Esophagus muscularis mucosa (tissue), 4 donors: ENCODE measurements at regions not wholly inside any gene's neighbourhood (a gene's known extent, or its start where the extent isn't known, plus 50 kb on each side); places are given as distances from the start of the nearest gene placed in this dataset.

Source experiments
- DNase-seq: peaks from one replicate; pipeline ENCODE4 v3.0.0-alpha.2; 2017; ENCODE audit errors: extremely low spot score
- H3K27ac ChIP-seq, 4 donors: fragments of 200-600 bp; sonication (generic); replicated peaks in 1 of 4; 1 replicate in 3 of 4; 2 replicates in 1 of 4; pipeline ENCODE4 v1.5.1; 2016 to 2019; ENCODE audit warnings: mild to moderate bottlenecking in 1 of 4
- H3K27me3 ChIP-seq, 4 donors: fragments of 200-600 bp; sonication (generic); one replicate each; pipeline versions ENCODE4 v1.5.1 to v1.6.0; 2016 to 2019
- H3K36me3 ChIP-seq, 4 donors: fragments of 200-600 bp; sonication (generic); one replicate each; pipeline ENCODE4 v1.5.1; 2016 to 2019
- H3K4me1 ChIP-seq, 4 donors: fragments of 200-600 bp; sonication (generic); one replicate each; pipeline ENCODE4 v1.5.1; 2016 to 2019
- H3K4me3 ChIP-seq, 4 donors: fragments of 200-600 bp; sonication (generic); 1 replicate in 2 of 4; 2 replicates in 2 of 4; pipeline ENCODE4 v1.5.1; 2016 to 2019; ENCODE audit warnings: mild to moderate bottlenecking in 4 of 4, moderate library complexity in 1 of 4
- H3K9me3 ChIP-seq, 4 donors: fragments of 200-600 bp; sonication (generic); 1 replicate in 3 of 4; 2 replicates in 1 of 4; pipeline ENCODE4 v1.5.1; 2016 to 2019
- EP300 ChIP-seq: sonication (generic); formaldehyde crosslinking; IDR thresholded peaks from one replicate; pipeline ENCODE4 v1.6.1; 2017; ENCODE audit warnings: antibody characterized with exemption
- POLR2A ChIP-seq: fragments of 450-650 bp; IDR thresholded peaks from one replicate; pipeline ENCODE4 v1.6.1; 2017; ENCODE audit warnings: antibody characterized with exemption, moderate library complexity, mild to moderate bottlenecking, low read depth
- POLR2AphosphoS5 ChIP-seq, 2 donors: sonication (generic); formaldehyde crosslinking; IDR thresholded peaks; one replicate each; pipeline ENCODE4 v1.6.1; 2017; ENCODE audit warnings: antibody characterized with exemption in 2 of 2
- WGBS: methylation state at CpG from one replicate; pipeline ENCODE4 v1.1.5; 2018; 5-methylcytosine and 5-hydroxymethylcytosine counted together
- intact Hi-C: fragments of 100-400 bp; cut with DNase I; formaldehyde crosslinking; loops from one replicate; pipeline ENCODE4 v1.15.1; 2023
- TF ChIP-seq, protein P1 (sequence below), 3 experiments: fragments of 200-600 bp in 2 of 3; fragments of 450-650 bp in 1 of 3; sonication (generic) in 2 of 3; IDR thresholded peaks; one replicate each; pipeline ENCODE4 v1.5.1; 2017 to 2019; ENCODE audit warnings: antibody characterized with exemption in 3 of 3, mild to moderate bottlenecking in 2 of 3, moderate library complexity in 1 of 3

DNA sequence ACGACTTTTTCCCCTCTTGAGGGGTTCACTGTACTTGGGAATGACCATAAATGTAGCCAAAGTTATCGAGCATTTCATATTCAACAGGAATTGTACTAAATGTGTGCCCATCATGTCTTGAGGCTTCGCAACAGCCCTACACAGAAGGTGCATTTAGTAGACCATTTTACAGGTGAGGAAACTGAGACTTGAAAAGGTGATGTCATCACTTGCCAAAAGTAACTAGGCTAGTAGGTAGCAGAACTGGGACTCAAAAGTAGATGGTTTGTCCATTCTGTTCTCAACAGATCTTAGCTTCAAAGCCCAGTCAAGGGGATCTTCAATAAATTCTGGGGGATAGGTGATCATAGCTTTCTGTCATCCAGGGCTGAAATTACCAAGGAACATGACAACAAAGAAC is 782.2 kb downstream of the MED13L start:
- WGBS: 91% methylated on average over 3 of the region's 3 CpGs
- Histone ChIP-seq H3K4me1 (no peaks in the 10 kb centered on the region), H3K36me3 (no peaks in the 10 kb centered on the region), H3K4me3 (no peak overlapping the region), H3K27me3 (peaks cover 0 to 8% (median 0%) of the 10 kb centered on the region in 4 donors), H3K9me3 (no peaks in the 10 kb centered on the region), H3K27ac (no peak overlapping the region)
- no peak for DNase-seq
- no peak for TF ChIP-seq POLR2A
- TF ChIP-seq EP300: no peak
- TF ChIP-seq POLR2AphosphoS5 (IDR thresholded peaks at IDR 0.05): no peak
- TF ChIP-seq, protein P1, sequence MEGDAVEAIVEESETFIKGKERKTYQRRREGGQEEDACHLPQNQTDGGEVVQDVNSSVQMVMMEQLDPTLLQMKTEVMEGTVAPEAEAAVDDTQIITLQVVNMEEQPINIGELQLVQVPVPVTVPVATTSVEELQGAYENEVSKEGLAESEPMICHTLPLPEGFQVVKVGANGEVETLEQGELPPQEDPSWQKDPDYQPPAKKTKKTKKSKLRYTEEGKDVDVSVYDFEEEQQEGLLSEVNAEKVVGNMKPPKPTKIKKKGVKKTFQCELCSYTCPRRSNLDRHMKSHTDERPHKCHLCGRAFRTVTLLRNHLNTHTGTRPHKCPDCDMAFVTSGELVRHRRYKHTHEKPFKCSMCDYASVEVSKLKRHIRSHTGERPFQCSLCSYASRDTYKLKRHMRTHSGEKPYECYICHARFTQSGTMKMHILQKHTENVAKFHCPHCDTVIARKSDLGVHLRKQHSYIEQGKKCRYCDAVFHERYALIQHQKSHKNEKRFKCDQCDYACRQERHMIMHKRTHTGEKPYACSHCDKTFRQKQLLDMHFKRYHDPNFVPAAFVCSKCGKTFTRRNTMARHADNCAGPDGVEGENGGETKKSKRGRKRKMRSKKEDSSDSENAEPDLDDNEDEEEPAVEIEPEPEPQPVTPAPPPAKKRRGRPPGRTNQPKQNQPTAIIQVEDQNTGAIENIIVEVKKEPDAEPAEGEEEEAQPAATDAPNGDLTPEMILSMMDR (IDR thresholded peaks at IDR 0.05): no peak
- intact Hi-C loops: no loop called here

DNA sequence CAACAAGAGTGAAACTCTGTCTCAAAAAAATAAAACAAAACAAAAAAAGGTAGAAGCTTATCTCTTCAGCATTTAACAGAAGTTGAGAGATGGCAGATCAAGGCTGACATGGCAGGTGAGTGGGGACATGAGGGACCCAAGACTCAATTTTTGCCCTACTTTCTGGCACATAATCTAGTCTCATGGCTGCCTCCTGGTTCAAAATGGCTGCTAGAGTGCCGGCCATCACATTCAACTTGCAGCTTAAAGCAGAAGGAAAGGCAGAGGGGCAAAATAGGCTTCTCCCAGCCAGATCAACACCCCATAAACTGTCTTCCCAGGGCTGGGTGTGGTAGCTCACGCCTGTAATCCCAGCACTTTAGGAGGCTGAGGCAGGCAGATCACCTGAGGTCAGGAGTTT is 784.9 kb downstream of the MED13L start:
- TF ChIP-seq, protein P1 (IDR thresholded peaks at IDR 0.05): no peak
- no peak for TF ChIP-seq EP300
- TF ChIP-seq POLR2A: no peak
- TF ChIP-seq POLR2AphosphoS5 (IDR thresholded peaks at IDR 0.05): no peak
- intact Hi-C loops: no loop called here

DNA sequence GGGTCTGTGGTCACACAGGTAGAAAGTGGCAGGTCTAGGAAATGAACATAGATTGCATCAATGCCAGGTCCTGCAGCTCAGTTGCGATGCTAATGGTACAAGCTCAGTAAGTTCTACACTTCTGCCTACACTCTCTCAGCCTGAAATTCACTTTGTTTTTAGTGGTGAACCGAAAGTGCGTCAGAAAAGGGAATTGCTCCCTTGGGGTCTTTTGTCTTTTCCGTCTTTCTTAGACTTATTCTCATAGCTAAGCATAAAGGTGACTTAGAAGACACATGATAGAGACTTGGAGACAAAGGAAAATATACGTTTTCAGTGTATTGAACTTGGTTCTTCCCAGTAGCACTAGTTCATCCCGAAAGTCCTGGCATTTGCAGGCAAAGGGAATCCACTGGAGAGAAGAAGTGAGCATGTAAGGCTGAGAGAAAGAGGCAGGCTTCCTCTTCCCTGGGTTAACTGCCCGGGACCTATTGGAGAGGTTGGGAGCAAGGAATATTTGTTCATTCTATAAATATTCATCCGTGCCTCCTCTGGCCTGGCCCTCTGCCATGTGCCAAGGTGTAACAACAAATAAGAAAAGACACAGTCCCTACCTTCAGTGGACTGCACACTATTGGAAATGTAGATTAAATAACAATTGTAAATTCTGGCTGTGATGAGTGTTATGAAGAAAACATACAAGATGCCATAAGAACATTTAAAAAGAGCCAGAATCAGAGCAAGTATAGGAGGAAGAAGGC is 785.8 kb downstream of the MED13L start:
- 61% methylated on average over 8 of the region's 8 CpGs for WGBS
- DNase-seq: no peak
- peaks cover 0 to 24% (median 0%) of the 10 kb centered on the region in 4 donors for H3K27me3 ChIP-seq

More for the DNA sequence above, 784.9 kb downstream of the MED13L start:
- Histone ChIP-seq H3K27me3 (peaks cover 0 to 21% (median 0%) of the 10 kb centered on the region in 4 donors), H3K9me3 (no peaks in the 10 kb centered on the region), H3K36me3 (no peaks in the 10 kb centered on the region), H3K4me1 (no peaks in the 10 kb centered on the region), H3K27ac (no peak overlapping the region), H3K4me3 (no peak overlapping the region)
- DNase-seq: no peak
- 94% methylated on average over 2 of the region's 2 CpGs for WGBS

DNA sequence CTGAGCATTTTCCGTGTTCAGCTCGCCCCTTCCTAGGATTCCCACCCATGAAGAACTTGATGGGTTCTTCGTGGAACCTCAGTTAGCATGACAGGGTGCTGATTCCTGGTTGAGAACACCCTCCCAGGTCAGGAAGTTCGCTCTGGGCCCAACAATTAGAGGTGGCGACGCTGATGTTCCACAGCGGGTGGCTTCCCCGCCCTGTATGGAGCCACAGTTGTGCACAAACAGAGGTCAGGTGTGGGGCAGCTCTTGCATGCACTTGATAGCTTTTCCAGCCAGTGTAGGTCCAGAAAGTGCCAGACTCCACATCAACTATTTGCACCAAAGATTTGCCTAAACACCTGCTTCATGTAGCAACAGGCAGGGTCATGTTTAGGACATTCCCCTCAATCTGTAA is 788.2 kb downstream of the MED13L start:
- TF ChIP-seq POLR2AphosphoS5 (IDR thresholded peaks at IDR 0.05): no peak
- no peak for TF ChIP-seq EP300
- no peak for TF ChIP-seq POLR2A
- TF ChIP-seq, protein P1 (IDR thresholded peaks at IDR 0.05): no peak
- H3K27me3 ChIP-seq: peaks cover 0 to 25% (median 0%) of the 10 kb centered on the region in 4 donors
- no peak overlapping the region for H3K27ac ChIP-seq
- H3K9me3 ChIP-seq: peaks cover 0 to 9% (median 2%) of the 10 kb centered on the region in 4 donors
- DNase-seq: no peak
- no peaks in the 10 kb centered on the region for H3K36me3 ChIP-seq
- intact Hi-C loops: no loop called here
- no peaks in the 10 kb centered on the region for H3K4me1 ChIP-seq
- 92% methylated on average over 4 of the region's 8 CpGs for WGBS
- no peak overlapping the region for H3K4me3 ChIP-seq

More for the DNA sequence above, 785.8 kb downstream of the MED13L start:
- no peaks in the 10 kb centered on the region for H3K4me1 ChIP-seq
- H3K27ac ChIP-seq: no peak overlapping the region
- H3K4me3 ChIP-seq: no peak overlapping the region
- intact Hi-C loops: no loop called here
- no peaks in the 10 kb centered on the region for H3K36me3 ChIP-seq
- TF ChIP-seq POLR2AphosphoS5 (IDR thresholded peaks at IDR 0.05) (no peak), EP300 (no peak), POLR2A (no peak)
- TF ChIP-seq, protein P1 (IDR thresholded peaks at IDR 0.05): no peak
- H3K9me3 ChIP-seq: no peaks in the 10 kb centered on the region

DNA sequence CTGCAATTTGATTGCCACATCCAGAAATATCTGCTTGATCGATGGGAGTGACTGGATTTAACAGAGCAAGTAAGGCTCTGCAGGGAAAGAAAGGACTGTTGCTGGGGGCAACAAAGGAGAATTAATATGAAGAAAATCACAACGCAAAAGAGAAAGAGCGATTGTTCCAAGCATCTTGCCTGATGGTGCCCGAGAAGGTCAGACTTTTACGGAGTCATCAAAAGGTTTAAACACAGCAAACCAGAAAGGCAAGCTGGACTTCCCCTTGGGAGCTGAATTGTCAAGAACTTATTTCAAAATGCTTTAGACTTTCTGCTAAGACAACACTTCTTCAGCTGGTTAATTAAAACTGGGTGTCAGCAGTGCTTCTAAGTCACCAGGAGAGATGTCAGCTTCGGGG is 791.5 kb downstream of the MED13L start:
- Histone ChIP-seq H3K36me3 (no peaks in the 10 kb centered on the region), H3K4me3 (no peak overlapping the region), H3K9me3 (peaks cover 0 to 9% (median 6%) of the 10 kb centered on the region in 4 donors), H3K27ac (no peak overlapping the region), H3K4me1 (no peaks in the 10 kb centered on the region), H3K27me3 (peaks cover 0 to 18% (median 0%) of the 10 kb centered on the region in 4 donors)
- intact Hi-C loops: no loop called here
- WGBS: 63% methylated on average over 6 of the region's 6 CpGs
- TF ChIP-seq POLR2A: no peak
- TF ChIP-seq POLR2AphosphoS5 (IDR thresholded peaks at IDR 0.05): no peak
- TF ChIP-seq, protein P1 (IDR thresholded peaks at IDR 0.05): no peak
- TF ChIP-seq EP300: no peak
- no peak for DNase-seq
